ENCODE measurements at regions not wholly inside any gene's neighbourhood (a gene's known extent, or its start where the extent isn't known, plus 50 kb on each side); places are given as distances from the start of the nearest gene placed in this dataset.
"Not testable (repeated sequence)": the region's sequence is repeated elsewhere in the genome, so short reads cannot be mapped to it uniquely, and the experiment has no call there.

DNA sequence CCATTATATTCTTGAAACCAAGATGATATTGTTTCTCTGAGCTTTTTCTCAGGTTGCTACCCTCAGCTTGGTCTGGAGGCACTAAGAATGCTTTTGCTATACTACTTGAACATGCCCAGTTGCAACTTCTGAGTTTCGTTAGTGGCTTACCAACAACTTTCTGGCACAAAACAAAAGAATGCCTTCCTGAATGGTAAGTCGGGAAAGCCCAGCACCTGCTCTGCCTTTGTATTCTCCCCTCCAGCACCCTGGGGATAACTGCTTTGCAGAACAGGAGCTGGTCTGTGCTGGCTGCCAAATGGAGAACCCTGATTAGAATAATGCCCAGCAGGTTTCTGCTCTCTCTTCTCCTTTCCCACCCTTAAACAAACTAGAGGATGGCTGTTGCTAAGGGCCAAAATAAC lies 149.3 kb downstream of the TGFB2 start:
- no peak for DNase-seq (ENCODE audit: low spot score)

DNA sequence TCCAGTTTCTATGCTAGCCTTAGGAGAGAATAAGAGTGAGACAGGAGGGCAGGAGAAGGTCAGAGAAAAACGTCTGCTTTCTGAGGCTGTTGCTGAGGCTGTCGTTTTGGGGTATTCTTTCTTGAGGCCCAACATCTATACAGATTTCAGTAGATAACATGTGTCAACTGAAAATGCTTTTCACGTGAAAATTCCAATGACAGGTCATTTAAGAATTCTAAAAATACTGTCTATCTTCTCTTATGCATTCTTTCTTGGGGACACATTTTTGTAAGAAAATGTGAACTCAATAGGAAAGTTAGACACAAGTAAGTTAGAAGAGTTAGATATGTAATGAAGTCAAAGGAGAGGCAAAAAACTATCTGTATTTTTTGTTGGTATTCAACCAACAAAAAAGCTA lies 150.8 kb downstream of the TGFB2 start:
- no peak for DNase-seq (ENCODE audit: low spot score)

- peak; percentile 95 for DNase-seq (ENCODE audit: low spot score)
These were observed 151.4 kb downstream of the TGFB2 start for GRCh38 chr1:218496561-218496960.

DNA sequence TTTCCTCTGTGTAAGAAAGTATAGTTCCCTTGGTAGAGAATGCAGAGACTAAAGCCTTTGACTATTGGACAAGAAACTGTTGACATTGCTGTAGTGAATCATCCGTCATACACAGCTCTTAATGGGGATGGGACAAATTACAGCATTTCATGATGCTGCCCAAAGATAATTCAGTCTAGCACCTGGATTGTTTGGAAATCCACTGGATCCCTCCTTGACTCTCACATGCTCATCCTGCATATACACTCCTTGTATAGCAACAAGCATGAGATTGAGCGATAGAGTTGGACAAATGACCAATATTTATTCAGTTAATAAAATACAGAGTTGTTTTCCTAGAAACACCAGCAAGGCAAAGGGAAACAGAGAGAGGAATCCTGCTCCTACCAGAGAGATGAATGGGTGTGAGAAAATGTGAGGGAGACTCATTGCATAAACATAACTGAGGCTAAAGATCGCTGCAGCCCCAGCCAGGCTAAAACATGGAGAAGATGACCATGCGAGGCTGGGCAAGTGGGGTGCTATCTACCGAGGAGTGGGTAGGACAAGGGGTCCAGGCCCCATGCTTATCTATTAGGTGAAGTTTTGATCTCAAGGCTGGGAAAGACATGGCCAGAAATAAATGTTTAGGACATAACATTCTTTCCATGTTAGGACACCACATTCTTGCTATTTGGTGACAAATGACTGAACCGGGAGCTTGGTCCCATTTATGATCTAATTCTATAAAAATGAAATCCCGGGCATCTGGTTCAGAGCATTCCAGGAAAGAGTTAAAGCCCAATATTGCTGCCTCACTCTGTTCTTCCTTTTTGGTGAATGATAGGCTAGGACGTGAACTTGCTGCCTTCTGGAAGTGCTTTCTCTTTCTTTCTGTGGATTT lies 153.2 kb downstream of the TGFB2 start:
- no peak for DNase-seq (ENCODE audit: low spot score)

DNA sequence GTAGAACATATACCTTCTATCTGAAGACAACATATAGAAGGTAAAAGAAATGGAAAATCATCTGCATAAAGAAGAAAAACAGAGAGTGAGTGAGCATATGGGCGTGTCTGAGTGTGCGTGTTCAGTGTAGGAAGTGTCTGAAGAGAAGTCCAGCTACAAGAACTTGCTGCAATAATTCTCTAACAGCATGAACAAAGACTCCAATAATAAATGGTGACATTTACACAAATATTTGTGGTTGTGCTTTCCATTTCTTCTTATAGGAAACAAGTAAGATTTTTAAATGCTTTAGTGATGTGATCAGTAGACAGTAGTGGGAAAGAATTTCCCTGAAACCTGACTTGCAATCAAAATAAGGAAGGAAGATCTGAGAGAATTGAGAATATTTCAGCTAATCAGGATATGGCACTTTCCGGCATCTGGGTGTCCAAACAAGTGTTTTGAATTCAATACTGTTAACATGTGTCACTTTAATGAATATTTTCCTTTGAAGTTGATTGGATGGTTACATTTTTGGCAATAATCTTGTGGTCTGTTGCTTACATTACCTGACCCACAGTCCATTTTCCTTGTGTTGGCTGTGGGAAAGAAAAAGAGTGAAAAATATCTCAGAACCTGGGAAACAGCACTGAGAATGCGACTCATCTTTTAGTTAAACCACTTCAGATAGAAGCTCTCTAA lies 154.0 kb downstream of the TGFB2 start:
- no peak for DNase-seq (ENCODE audit: low spot score)

GRCh38 chr1:218499911-218500310 lies 154.8 kb downstream of the TGFB2 start:
- DNase-seq (ENCODE audit: low spot score): no peak

DNA sequence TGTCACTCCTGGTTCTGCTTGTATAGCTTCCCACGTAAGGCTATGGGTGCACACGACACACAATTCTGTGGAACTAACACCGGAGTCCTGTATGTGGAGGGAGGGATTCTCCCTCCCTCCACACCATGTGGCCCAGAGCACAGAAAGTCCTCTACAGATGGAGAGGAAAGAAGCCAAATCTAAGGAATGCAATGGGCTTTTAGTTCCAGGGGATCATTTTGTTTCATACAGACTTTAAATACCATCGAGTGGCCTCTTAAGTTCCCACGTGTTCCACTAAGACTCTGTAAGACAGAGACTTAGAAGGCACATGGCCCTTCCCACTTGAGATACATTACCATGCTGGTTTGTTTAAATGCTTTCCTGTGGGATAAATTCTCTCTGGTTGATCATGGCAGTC lies 156.0 kb downstream of the TGFB2 start:
- no peak for DNase-seq (ENCODE audit: low spot score)

- DNase-seq (ENCODE audit: low spot score): no peak
These were observed 157.2 kb downstream of the TGFB2 start for GRCh38 chr1:218502383-218502782.

DNA sequence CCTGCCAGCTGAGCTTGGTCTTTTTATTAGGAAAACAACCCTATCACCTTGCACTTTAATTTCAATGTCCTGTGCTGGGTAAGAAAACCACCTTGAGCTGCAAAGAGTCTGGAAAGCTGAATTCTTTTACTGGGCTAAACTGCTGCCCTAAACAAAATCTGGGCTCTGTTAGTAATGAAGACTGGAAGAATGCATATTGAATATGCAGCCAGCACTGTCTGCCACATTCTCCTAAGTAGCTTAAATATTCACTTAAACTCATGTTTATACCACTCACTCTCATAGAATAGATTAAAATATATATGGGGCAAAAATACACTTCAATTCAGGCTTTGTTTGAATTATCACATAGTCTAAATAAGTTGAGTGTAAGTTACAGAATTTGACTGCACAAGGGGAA lies 158.0 kb downstream of the TGFB2 start:
- no peak for DNase-seq (ENCODE audit: low spot score)

DNA sequence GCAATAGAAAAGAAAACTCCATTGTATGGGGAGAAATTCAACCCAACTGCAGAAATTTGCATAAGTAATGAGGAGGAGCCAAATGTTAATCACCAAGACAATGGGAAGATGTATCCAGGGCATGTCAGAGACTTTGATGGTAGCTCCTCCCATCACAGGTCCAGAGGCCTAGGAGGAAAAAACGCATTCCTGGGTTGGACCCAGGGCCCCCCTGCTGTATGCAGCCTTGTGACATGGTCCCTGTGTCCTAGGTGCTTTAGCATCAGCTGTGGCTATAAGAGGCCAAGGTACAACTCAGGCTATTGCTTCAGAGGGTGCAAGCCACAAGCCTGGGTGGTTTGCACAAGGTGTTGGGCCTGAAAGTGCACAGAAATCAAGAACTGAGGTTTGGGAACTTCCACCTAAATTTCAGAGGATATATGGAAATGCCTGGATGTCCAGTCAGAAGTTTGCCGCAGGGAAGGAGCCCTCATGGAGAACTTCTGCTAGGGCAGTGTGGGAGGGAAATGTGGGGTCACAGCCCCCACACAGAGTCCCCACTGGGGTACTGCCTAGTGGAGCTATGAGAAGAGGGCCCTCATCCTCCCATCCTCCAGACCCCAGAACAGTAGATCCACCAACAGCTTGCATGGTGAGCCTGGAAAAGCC lies 162.3 kb downstream of the TGFB2 start:
- DNase-seq (ENCODE audit: low spot score): no peak

DNA sequence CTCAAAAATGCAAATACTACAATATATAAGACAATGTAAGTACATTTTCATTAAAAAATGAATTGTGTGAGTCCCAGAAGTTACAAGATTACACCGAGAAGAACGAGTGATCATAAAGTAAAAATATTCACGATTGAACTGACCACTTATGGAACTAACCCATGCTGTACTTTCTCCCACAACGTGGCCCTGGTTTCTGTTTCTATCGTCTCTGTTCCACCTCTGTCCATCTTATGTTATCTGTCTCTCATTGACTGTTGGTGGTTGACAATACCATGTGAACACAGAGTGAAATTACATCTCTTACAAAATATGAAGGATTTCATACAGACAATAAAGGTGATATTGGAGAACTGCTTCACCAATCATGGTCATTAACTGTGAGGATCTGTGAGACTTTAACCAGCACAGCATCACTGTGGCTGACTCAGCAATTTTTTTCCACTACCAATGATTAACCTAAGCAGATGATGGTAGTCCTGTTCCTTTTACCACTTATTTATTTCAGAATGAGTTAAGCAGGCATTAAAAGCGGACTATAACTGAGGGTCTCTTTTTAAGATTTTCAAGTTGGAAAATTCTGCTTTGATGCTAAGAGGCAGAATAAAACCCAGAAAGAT lies 165.1 kb downstream of the TGFB2 start:
- no peak for DNase-seq (ENCODE audit: low spot score)

GRCh38 chr1:218513328-218513727 lies 168.2 kb downstream of the TGFB2 start:
- DNase-seq (ENCODE audit: low spot score): no peak

GRCh38 chr1:218514689-218515088 lies 169.6 kb downstream of the TGFB2 start:
- no peak for DNase-seq (ENCODE audit: low spot score)

- DNase-seq (ENCODE audit: low spot score): no peak
These were observed 171.4 kb downstream of the TGFB2 start for GRCh38 chr1:218516526-218516925.

DNA sequence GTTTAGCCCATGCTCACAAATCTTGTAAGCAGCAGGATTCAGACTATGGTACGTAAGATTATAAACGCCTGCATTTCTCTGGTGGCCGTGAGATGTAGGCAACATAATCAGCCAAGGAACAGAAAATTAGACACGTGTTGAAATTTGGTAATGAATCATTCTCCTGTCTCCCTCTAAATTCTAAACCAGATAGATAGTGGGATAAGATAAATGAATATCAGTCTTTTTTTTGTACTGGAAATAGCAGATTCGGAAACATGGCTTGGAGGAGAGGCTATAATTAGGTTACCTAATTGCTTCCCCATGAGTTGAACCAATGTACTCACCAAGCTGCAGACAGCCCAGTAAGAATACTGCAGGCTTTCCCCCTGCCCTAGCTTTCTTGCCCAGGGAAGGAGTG lies 172.3 kb downstream of the TGFB2 start:
- no peak for DNase-seq (ENCODE audit: low spot score)

GRCh38 chr1:218518216-218518740 lies 173.1 kb downstream of the TGFB2 start:
- DNase-seq (ENCODE audit: low spot score): no peak

- DNase-seq (ENCODE audit: low spot score): not testable (repeated sequence)
These were observed 175.5 kb downstream of the TGFB2 start for GRCh38 chr1:218520646-218521045.

- DNase-seq (ENCODE audit: low spot score): peak; percentile 18
These were observed 176.5 kb downstream of the TGFB2 start for GRCh38 chr1:218521414-218522169.

- no peak for DNase-seq (ENCODE audit: low spot score)
These were observed 179.4 kb downstream of the TGFB2 start for GRCh38 chr1:218524526-218524925.

DNA sequence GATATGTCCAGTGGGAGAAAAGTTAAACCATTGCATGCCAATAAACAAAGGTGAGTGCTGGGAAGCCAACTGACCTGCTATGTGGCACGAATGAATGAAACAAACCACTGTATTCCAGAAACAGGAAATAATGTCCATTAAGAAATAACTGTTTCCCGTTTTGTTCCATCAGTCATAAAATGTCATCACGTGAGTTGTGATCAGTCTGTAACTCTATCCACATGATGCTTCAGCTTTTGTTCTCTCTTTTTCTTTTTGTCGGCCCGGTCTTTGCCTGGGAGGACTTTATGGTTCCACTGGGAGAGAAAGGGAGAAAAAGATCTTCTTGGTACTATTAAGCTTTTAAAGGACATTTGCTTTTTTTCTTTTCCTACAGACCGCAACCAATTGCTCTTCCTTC lies 179.9 kb downstream of the TGFB2 start:
- DNase-seq (ENCODE audit: low spot score): no peak

DNA sequence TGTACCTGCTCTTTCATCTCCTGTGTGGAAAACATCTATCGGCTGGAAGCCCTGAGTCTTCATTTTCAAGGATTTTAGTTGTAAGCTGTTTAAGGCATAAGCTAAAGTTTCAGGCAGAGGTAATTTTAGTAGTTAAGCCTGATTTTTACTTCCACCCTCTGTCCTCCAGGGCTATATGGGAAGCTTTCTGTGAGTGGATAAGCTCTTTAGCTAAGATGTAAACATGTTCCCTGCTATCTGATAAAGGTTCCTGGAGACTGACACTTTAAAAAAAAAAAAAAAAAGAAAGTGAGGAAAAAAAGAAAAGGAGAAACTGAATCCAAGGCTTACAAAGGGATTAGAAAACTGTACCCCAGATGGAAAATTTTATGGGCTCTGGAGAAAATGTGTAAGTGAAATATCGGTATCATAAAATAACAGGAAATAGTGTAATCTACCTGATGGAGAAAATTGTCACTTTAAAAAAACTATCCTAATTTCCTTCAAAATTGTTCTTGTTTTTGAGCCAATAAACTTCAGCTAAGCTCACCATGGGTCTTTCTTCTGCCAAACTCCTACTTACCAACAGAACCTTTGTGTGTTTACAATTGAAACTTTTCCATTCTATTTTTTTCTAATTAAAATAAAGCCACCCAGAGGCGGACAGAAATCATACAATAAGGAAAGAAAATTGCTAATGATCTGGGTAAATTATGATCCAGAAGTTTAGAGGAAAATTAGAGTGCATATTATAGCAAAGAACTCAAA lies 180.5 kb downstream of the TGFB2 start:
- no peak for DNase-seq (ENCODE audit: low spot score)
